Activated effector memory CD4-positive, alpha-beta T cell treated with anti-CD3 and anti-CD28 coated beads, Interleukin-2, amount 50 U/mL, for 16 hours (primary cell): ENCODE measurements at regions not wholly inside any gene's neighbourhood (a gene's known extent, or its start where the extent isn't known, plus 50 kb on each side); places are given as distances from the start of the nearest gene placed in this dataset.

Experiments
- DNase-seq: peaks from one replicate; pipeline ENCODE4 v3.0.0-alpha.2; 2020

DNA sequence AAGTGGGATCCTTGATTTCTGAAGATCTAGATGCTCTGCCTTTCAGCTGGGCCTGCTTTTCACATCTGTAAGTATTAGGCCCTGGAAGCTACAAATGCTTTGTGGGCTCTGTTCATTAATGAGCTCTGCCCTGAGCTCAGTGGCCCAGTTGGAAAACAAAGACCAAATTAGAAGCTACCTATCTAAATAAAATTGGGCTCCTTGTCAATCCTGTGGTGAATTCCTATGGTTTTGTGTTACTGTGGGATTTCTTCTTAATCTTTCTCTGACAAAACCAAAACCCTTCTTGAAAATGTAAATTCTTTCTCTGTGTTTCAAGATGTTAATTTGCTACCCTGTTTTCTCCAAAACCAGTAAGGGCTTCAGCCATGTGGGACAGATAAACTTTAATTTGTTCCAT lies 219.0 kb upstream of the HS6ST1 start:
- no peak for DNase-seq

DNA sequence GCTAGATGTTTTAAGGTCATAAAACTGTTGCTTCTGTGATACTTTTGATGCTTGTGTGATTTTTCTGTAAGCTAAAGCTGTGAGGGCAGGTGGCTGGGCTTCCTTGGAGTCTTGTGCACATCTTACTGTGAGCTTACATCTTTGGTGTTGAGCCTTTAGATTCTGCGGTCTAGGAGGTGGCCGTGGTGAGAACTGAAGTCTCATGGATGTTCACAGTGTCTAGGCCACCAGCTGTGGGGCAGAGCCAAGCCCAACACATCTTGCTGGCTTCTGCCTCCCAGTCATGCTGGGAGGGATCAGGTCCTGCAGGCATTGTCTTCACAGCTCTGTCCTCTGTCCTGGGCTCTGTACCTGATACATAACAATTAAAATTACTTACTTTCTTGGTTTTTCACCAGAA lies 219.7 kb upstream of the HS6ST1 start:
- no peak for DNase-seq

DNA sequence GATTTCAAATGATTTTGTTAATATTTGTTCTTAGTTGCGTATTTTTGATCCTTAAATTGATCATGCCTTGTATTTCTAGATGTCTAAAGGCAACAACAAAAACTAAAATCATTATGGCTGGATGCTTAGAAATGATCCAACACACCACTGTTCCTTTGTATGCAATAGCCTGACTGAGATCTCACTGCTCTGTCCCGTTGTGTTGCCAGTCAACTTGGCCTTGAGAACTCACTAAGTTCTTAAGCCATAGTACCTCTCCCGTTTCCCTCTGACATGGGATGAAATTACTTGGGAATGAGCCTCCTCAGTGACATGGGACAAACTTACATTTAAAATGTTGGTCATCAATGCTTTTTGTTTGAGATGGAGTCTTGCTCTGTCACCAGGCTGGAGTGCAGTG lies 222.0 kb upstream of the HS6ST1 start:
- DNase-seq = no peak

DNA sequence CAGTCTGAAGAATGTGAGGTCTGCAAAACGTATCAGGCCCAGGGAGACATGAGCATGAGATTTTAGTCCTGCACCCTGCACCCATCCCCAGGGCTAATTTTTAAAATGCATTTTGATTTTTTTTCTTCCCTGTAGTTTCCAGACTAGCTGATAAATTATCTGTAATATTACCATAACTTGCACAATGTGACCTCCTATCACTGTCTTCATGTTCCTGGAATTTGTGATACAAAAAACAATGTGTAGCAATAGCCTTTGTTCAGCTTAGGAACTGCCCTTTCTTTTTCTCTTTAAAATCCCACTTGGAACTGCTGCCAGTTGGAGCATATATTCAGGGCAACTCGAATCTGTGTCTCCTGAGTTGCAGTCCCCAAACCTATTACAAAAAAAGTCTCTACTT lies 222.8 kb upstream of the HS6ST1 start:
- no peak for DNase-seq

DNA sequence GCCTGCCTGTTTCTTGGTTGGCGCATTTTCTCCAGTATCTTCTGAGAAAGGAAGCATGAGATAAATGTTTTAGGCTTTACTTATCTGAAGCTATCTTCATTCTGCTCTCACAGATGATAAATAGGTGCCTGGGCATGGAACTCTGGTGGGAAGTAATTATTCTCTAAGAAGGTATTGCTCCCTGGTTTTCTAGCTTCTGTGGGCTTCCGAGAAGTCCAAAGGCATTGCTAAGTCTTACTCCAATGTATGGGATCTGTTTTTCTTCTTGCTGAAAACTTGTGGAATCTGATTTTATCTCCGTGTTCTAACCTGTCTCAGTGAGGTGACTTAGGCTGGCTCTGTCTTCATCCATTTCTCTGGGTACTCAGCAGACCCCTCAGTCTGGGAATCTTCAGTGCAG lies 224.4 kb upstream of the HS6ST1 start:
- DNase-seq = no peak

DNA sequence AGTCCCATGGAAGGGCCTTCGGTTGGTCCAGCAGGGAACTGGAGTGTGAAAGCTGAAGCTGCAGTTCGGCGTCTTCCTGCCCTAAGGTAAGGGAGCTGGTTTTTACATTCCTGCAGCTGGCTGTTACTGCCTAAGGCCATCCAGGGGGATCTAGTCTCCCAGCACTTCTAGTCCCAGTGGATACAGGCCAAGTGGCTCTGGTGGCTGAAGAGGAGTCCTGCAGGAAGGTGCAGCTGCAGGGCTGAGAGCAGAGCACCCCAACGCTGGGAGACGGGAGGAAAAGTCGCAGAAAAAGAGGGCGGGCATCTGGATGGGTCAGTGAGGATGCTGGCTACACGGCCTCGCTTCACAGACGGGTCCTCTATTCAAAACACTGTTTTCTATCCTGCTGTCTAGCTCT lies 225.0 kb upstream of the HS6ST1 start:
- DNase-seq = no peak

DNA sequence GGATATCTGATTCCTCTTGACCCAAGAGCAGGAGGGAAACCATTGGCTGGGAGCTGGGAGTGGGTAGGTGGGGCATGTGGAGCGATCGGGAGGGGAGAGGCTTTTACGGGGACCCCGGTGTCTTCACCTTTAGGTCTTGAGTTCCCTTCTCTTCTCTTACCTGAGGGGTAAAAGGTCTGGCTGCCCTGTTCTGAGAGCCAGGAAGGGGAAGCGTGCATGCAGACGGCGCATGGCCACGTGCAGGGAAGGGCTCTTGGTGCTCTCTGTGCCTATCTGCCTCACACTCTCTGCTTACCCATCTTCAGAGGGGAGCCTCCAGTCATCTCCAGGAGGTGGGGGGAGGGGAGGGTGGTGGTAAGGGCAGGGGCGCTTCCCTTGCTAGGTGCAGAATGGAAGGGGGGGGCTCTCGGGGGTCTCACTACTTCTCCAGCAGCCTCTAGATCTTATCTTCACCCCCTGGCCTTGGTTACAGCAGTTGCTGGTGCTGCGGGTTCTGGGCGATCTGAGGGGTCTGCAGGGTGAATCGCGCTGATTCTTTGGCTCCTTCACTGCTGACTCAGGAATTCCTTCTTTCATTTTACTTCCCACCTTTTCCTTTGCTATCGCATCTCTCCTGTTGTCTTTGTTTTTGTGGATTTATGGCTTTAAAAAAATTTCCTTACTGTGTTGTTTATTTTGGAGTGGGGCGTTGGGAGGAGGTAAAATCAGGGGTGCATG lies 225.8 kb upstream of the HS6ST1 start:
- DNase-seq = peak; percentile 13

DNA sequence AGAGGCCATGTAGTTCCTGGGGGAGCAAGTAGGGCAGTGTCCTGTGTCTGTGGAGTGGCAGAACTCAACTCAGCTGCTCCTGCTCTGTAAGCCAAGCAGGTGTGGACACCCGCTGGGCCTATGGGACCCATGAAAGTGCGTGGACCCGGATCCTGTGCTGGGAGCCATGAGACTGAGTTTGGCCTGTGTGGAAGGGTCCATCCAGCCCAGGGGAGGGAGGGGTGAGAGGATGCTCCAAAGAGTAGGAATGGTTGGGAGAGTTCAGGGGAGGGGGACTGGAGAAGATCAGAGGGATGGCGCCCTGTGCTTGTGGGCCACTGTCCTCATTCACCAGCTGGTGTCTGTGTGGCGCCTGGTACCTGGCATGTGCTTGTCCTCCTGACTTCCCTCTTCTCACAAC lies 226.4 kb upstream of the HS6ST1 start:
- DNase-seq = peak; percentile 21

DNA sequence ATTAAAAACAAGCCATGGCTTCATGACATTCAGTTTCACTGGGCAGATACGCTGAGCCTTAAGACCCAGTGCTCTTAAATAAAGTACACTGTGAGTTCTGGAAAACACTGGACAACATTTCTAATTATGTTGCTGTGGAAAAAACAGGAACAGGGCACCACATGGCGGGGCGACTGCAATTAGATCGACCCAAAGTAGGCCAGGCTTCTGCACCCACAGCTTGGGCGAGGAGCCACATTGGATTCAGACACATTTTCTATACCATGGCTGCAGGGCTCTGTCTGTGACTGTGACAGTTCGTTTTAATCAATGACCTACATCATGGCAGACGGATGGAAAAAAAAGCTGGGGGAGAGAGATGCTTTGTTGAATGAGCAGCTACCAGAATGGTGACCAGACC lies 227.2 kb upstream of the HS6ST1 start:
- DNase-seq = no peak

DNA sequence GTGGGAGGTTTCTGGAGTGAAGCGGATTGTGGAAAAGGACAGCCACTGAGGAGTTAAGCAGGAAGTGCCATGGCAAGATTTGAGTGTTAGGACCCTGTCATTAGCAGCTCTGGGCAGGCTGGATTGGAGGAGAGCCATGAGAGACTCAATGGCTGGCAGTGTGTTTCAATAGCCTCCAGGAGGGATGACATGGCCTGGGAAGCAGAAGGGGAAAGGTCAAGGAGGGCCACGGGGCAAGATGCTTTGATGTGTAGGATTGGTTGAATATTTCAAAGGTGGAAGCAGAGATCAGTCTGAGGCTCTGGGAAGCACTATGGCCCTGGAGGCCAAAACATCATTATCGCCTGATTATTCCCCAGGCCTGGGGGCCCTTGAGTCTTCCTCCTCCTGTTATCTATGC lies 229.0 kb upstream of the HS6ST1 start:
- DNase-seq = peak; percentile 28

DNA sequence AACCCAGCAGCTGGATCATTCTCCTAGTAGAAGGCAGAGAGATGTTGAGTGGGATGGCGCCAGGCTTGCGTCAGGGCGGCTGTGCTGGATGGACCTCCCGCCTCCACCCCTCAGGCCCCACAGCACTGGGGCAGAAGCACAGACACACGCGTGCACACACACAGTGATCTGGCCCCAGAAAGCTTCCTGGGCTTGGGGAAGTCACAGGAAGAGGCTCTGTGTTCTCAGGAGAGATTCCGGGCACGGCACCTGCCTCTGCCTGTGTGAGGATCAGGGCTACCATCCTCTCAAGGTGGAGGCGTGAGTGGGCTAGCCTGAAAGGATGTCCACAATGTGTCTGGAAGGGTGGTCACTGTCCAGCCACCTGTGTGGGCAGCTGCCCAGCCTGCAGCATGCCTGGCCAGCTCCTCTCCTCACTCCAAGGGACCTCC lies 229.8 kb upstream of the HS6ST1 start:
- DNase-seq = peak; percentile 49

DNA sequence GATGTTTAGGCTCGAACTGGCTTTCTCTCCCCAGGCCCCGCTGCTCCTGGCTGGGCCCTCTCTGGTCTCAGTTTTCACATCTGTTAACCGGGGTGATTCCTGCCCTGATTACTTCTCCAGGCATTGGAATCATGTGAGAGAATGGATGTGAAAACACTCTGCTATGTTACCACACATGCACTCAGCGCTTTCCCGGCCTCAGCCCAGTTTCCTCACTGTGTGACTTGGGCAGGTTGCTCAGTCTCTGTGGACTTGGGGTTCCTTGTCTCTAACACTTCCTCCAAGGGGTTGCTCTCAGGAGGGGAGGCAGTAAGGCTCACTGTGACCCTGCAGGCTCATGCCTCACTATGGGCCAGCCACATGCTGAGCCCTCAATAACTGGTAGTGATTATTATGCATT lies 230.4 kb upstream of the HS6ST1 start:
- no peak for DNase-seq

DNA sequence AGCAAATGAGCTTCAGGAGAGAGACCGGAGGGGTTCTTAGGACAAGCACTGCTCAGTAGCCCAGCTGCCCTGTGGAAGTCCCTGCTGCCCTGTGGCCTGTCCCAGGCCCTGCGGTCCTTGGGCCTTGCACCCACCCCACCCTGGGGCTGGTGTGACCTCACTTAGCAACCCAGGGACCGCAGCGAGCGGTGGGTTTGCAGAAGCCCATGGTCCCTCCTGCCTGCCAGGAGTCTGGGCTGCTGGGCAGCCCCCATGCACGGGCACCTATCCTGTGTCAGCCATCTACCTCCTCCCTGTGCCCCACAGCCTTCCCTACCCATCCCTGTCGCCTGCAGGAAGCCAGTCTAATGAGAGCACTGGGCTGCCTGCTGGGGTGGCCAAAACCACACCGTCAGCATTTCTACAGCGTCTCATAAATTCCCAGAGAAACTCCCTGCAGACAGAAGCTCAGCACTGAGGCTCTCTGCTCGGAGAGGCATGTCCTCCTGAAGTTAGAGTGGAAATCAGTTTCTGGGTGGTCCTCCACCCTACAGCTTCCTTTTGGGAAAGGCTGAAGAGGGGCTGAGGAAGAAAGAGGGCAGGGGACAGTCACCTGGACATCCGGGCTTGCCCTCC lies 231.1 kb upstream of the HS6ST1 start:
- DNase-seq = no peak

DNA sequence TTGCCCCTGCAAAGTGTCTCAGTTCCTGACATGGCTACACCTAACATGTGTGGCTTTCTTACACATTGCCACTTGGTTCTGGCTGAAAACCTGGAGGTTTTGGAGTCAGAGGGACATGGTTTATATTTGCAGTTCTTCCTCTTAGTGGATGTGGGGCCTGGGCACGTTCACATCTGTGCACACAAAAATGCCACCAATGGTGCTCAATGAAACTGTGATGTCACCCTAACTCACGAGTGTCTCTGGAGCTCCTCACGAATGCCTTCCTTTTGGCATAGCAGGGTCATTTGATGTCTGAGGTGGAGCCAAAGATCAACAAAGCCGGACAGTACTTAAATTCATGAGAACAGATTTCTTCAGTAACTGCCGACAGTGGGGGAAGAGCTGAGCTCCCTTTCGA lies 231.7 kb upstream of the HS6ST1 start:
- DNase-seq = no peak

DNA sequence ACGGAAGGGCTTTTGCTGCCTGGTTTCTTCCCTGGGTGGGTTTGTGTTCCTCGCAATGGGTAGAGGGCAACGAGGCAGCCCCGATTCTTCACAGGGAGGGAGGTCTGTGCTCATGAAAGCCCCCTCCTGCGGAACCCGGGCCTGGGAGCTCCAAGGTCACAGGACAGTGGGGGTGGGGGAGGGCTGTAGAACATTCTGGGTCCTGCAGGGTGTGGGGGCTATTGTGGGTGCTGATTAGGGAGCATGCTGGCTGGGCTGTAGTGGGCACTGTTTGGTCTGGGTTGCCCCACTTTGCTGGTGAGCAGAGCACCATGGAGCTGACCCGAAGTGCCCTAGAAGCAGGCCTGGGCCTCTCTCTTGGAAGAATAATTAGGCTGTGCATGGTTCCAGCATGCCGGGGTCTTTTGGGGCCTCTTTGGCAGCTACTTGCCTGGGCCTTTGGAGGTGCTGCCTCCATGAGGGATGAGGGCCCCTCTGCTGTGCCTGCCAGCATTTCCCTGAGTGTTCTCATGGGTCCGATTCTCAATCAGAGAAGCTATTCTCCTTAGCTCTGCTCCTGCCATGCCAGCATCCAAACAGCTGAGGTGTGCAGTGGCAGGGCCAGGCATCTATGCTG lies 232.2 kb upstream of the HS6ST1 start:
- DNase-seq = no peak

DNA sequence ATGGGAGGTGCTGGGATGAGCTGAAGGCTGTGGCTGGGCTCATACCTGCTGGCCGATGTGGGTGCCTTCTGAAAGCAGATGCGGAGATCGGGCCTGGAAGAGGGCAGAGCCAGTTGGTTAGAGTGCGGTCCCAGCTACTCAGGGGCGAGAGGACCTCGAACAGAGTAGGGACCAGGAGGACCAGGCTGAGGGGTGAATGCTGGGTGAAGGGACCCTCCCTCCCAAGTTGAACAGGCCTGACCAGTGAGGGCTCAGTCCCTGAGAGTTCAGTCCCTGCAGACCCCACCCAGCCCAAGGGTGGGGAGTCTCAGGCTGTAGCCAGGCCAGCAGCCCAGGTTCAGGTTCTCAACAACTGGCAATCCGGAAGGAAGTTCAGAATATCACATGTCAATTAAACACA lies 232.8 kb upstream of the HS6ST1 start:
- no peak for DNase-seq

DNA sequence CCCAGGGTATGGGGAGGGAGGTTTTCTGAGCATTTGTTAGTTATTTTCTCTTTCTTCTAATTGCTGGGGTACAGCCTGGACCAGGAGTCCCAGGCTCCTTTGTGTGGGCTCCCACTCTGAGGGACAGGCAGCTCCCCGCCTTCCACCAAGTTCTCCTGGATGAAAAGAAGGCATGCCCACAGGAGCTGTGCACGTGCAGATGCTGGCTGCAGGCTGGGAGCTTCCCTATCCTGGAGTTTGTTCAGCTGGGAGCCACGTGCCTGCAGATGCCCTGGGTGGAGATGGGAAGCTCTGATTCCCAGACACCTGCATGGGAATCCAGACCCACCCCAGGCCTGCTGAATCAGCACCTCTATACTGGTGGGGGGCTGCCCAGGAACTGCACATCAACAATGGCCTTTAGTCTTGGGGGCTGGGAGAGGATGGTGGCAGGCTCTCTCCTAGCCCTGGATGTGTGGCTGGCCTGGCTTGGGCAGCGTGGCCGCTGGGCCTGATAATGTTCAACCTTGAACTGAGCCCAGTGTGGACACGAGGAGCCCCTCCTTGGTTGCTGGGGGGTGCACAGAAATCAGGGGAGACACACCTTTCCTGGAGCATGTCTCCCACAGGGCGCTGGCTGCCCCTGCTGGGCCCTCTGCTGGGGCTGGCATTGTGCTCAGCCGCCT lies 233.6 kb upstream of the HS6ST1 start:
- no peak for DNase-seq

DNA sequence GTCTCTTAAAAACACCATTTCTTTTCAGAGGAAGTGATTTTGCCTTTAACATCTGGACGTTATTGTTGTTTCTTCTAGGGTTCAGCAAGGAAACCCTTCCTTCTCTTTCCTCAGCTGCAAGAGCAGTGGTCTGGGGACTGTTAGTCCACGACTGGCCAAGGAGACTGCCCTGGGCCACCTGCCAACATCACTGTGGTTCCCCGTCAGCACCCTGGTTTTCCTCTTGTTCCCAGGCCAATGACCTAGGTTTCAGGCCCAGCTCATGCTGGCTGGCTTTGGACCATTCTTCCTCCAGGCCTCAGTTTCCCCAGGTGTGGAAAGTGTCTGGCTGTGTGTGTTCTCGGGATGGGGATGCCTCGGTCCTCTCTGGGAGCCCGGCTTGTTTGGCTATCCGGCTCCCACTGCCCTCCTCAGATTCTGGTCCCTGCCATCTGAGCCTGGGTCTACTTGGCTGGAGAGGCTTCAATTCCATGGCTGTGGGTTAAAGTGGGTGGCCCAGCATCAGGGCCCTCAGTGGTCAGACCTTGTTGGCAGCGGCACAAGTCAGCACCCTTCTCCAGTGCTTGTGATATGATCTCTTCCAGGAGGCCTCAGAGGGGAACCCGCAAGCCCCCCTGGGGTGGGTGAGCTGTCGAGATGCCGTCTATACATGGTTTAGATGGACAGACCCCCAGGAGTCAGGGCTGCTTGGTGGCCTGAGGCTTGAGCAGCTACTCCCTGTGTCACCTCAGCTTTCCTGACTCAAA lies 234.3 kb upstream of the HS6ST1 start:
- DNase-seq = no peak

DNA sequence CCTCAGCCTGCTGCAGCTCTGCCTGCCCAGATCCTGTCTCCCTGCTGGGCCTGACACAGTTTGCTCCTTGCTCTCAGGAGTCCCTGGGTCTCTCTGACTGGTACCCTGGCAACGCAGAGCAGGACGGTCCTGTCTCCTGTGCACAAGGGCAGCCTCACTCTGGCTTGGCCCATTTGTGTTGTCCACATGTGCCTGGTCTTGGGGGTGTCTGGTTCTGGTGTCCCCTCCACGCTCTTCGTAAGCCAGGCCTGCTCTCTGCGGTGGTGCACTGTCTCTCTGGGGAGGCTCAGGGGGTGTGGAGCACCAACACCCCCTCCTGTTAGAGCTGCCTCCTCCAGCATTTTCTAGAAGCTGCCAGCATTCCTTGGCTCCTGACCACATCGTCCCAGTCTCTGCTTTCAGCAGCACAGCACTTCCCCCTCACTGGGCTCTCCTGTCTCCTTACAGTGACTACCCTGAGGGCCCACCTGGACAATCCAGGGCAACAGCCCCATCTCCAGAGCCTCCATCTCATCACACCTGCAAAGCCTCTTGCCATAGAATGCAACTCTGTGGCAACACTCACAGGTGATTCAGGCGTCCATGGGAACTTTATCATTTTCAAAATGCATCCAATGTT lies 235.6 kb upstream of the HS6ST1 start:
- no peak for DNase-seq

DNA sequence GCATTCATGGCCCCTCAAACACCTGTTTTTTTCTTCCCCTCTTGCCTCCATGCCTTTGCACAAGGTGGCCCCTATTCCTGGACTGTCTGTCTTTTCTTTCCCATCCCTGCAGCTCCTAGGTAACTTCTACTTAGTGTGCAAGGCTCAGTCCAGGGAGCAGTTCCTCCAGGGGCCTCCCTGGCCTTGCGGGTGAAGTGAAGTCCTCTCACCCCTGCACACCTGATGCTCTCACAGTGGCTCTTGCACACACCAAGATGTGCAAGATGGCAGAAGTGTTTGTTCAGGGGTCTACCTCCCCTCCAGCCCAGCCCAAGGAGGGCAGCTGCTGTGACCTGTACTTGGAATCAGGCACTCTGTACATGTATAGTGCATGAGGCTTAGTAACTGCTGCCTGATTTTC lies 236.8 kb upstream of the HS6ST1 start:
- no peak for DNase-seq

DNA sequence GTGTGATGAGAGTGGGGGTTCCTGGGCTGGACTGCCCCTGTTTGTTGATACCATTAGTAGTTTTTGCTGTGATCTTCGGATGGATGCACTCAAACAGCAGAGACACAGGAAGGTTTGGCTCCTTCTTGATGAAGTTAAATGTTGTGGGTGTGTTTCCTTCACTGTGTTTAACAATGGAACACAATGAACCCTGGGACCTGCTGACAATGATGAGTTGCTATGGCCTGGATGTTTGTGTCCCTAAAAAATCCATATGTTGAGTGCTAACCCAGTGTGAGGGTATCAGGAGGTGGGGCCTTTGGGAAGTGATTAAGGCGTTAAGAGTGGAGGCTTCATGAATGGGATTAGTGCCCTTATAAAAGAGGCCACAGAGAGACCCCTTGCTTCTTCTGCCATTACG lies 237.4 kb upstream of the HS6ST1 start:
- DNase-seq = no peak

DNA sequence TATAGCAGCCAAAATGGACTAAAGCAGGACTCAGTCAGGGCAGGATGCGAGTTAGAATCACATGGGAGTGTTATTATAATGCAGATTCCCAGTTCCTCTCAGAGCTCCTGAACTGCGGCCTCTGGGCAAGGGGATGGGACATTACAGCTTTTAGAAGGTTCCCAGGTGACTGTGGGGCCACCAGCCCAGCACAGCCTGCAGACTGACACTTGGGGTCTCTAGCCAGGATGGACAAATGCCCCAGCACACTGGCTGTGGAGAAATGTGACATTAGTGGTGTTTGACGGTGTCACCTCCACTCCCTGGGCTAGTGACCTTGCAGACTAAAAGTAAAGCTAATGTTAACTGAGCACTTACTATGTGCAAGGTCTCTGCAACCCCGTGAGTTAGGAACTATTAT lies 238.0 kb upstream of the HS6ST1 start:
- DNase-seq = no peak

DNA sequence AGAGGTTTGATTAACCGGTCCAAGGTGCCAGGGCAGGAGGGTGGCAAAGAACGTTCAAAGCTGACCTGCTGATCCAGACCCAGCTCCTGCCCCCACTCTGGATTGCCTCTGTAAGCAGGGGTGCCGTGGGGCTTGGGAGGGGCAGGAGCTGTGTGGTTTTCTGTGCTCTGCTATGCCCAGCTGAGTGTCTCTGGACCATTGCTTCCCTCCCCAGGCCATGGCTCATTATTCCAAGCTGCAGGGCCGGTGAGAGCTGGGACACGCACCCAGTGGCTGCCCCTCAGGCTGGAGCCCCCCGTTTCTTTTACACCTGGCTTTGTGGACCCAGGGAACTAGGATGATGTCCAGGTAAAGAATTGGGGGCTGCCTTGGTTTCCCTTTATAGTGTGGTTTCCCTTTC lies 238.4 kb upstream of the HS6ST1 start:
- no peak for DNase-seq
